Calu3 (cell line): ENCODE measurements at regions not wholly inside any gene's neighbourhood (a gene's known extent, or its start where the extent isn't known, plus 50 kb on each side); places are given as distances from the start of the nearest gene placed in this dataset.
A peak's percentile ranks its signal among the peaks of the same experiment; 100 is the strongest.

Experiments used
- BruUV-seq: library from RNA; stranded (reverse); fragments of 400-500 nt; replicated peaks from 2 replicates; lab custom pipeline; 2021; lab: Mats Ljungman, UMichigan
- CTCF ChIA-PET: fragments of 300-600 bp; sonication (Branson Sonifier 250); formaldehyde crosslinking; loops from one replicate; lab custom pipeline; 2022; ENCODE audit warnings: antibody characterized with exemption; lab: Charles Lee
- DNase-seq: peaks from one replicate; pipeline ENCODE4 v3.0.0; 2022
- H3K27ac Mint-ChIP-seq: one replicate; pipeline ENCODE4 v1.8.0; 2022; ENCODE audit warnings: mixed read lengths; ENCODE audit not compliant: unreplicated experiment
- H3K27me3 Mint-ChIP-seq: one replicate; pipeline ENCODE4 v1.8.0; 2022; ENCODE audit warnings: mixed read lengths; ENCODE audit not compliant: unreplicated experiment
- H3K36me3 Mint-ChIP-seq: one replicate; pipeline ENCODE4 v1.8.0; 2022; ENCODE audit warnings: mild to moderate bottlenecking, moderate library complexity, mixed read lengths; ENCODE audit not compliant: insufficient read depth, unreplicated experiment
- H3K4me1 Mint-ChIP-seq: one replicate; pipeline ENCODE4 v1.8.0; 2022; ENCODE audit warnings: mild to moderate bottlenecking, low read depth, mixed read lengths; ENCODE audit not compliant: unreplicated experiment
- H3K4me3 Mint-ChIP-seq: one replicate; pipeline ENCODE4 v1.8.0; 2022; ENCODE audit warnings: mild to moderate bottlenecking, low read depth, moderate library complexity, mixed read lengths; ENCODE audit not compliant: unreplicated experiment
- H3K9me3 Mint-ChIP-seq: one replicate; pipeline ENCODE4 v1.8.0; 2022; ENCODE audit warnings: low read depth, mixed read lengths; ENCODE audit not compliant: unreplicated experiment
- intact Hi-C: fragments of 100-400 bp; cut with micrococcal nuclease; formaldehyde crosslinking; loops from one replicate; pipeline ENCODE4 v1.10.0; 2022; ENCODE audit not compliant: unreplicated experiment
- TF ChIP-seq, protein P1 (sequence below): fragments of 200-600 bp; IDR thresholded peaks from one replicate; pipeline ENCODE4 v1.8.0; 2022; ENCODE audit warnings: antibody characterized with exemption; ENCODE audit not compliant: unreplicated experiment

DNA sequence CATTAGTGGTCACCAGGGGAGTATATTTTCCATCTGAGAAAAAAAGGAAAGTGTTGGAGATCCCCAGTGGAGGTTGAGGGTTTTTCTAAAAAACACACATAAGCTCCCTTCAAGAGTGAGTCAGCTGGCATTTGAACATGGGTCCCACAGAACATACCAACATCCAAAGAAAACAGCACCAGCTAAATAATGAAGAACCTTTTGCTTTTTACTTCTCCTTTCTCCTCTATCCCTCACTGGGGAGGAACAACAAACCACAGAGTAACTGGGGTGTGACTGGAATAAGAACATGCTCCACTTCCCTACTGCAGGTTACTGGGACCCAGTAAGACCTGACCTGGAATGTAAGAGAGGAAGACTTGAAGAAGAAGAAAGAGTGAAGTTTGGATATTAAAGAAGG lies 56.5 kb upstream of the RAPH1 start:
- DNase-seq, result no peak
- TF ChIP-seq, protein P1, sequence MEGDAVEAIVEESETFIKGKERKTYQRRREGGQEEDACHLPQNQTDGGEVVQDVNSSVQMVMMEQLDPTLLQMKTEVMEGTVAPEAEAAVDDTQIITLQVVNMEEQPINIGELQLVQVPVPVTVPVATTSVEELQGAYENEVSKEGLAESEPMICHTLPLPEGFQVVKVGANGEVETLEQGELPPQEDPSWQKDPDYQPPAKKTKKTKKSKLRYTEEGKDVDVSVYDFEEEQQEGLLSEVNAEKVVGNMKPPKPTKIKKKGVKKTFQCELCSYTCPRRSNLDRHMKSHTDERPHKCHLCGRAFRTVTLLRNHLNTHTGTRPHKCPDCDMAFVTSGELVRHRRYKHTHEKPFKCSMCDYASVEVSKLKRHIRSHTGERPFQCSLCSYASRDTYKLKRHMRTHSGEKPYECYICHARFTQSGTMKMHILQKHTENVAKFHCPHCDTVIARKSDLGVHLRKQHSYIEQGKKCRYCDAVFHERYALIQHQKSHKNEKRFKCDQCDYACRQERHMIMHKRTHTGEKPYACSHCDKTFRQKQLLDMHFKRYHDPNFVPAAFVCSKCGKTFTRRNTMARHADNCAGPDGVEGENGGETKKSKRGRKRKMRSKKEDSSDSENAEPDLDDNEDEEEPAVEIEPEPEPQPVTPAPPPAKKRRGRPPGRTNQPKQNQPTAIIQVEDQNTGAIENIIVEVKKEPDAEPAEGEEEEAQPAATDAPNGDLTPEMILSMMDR, result no peak
- Mint-ChIP-seq H3K4me1 (peaks cover 24% of the 10 kb centered on the region), H3K9me3 (no peaks in the 10 kb centered on the region), H3K27me3 (no peaks in the 10 kb centered on the region), H3K36me3 (peaks cover 5% of the 10 kb centered on the region), H3K27ac (no peak overlapping the region), H3K4me3 (no peak overlapping the region)
- intact Hi-C loops, result no loop called here
- no TSS peak for BruUV-seq
- CTCF ChIA-PET, result no interaction called here

DNA sequence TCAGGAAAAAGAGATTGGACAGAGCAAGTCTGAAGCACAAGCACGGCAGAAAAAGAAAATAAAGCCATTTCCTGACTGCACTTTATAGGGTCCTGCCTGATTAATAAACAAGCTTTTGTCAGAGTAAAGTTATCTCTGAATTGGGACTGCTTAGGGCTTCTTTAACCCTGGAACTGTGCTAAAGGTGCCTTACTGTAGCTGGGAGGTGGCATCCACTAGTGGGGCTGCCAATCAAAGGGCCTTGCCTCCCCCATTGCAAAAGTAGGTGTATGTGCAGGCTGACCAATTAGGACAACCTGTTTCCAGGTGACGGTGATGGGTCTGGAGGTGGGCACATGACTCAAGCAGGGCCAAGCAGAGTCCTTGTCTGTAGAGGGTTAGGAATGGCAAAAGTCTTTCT lies 57.4 kb upstream of the RAPH1 start:
- no peaks in the 10 kb centered on the region for H3K9me3 Mint-ChIP-seq
- DNase-seq, result no peak
- peaks cover 5% of the 10 kb centered on the region for H3K36me3 Mint-ChIP-seq
- H3K27me3 Mint-ChIP-seq, result no peaks in the 10 kb centered on the region
- no TSS peak for BruUV-seq
- TF ChIP-seq, protein P1, result no peak
- no peak overlapping the region for H3K4me3 Mint-ChIP-seq
- no peak overlapping the region for H3K27ac Mint-ChIP-seq
- peaks cover 29% of the 10 kb centered on the region for H3K4me1 Mint-ChIP-seq
- intact Hi-C loops, result no loop called here
- CTCF ChIA-PET, result no interaction called here

DNA sequence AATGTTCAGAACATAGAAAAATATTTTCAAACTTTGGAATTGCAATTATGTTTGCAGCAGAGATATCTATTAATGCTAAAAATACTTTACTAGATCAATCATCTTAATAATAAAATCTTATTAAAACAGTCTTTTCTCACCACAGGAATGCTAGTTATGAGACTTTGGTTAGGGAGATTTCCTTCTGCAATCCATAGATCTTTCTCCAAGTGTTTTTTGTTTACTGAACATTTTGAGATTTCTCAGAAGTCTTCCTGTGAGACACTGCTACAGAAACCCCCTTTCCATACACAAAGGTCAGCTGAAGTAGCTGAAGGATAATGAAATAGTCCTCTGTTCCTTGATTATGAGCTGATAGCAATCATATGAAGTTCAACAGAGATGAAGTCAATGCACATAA lies 59.4 kb upstream of the RAPH1 start:
- DNase-seq, result no peak
- Mint-ChIP-seq H3K9me3 (no peaks in the 10 kb centered on the region), H3K27me3 (no peaks in the 10 kb centered on the region), H3K4me3 (no peak overlapping the region), H3K36me3 (peaks cover 5% of the 10 kb centered on the region), H3K4me1 (peaks cover 29% of the 10 kb centered on the region), H3K27ac (peak overlapping the region; percentile 53)
- CTCF ChIA-PET, result interaction anchor here (1.1 kb wide), 1 partner anchor 21 kb away, joined by 3 read pairs; no protein-coding TSS in a partner anchor
- intact Hi-C loops, result no loop called here
- TF ChIP-seq, protein P1, result no peak
- BruUV-seq, result no TSS peak

DNA sequence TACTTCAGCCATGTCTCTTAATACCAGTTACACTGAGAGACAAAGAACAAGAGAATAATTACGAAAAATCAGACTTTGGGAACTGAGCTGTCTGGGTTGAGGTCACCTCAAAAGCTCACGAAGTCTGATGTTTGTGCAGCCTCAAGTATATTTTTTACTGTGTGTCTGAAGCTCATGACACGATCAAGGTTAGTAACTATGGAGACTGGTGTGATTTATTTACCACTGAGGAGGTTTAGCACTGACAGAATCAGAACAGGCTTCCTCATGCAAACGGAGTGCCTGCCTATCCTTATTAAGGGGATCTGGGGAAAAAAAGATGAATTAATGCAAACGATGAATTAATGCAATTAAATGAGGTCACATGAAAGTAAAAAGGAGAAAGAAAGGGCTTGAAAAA lies 61.1 kb upstream of the RAPH1 start:
- intact Hi-C loops, result no loop called here

More for the DNA sequence above, 61.1 kb upstream of the RAPH1 start:
- CTCF ChIA-PET, result interaction anchor here (0.7 kb wide), 1 partner anchor 129 kb away, joined by 5 read pairs; no protein-coding TSS in a partner anchor
- DNase-seq, result no peak
- BruUV-seq, result no TSS peak
- no peaks in the 10 kb centered on the region for H3K27me3 Mint-ChIP-seq
- no peaks in the 10 kb centered on the region for H3K9me3 Mint-ChIP-seq
- no peak overlapping the region for H3K4me3 Mint-ChIP-seq
- no peak overlapping the region for H3K27ac Mint-ChIP-seq
- H3K36me3 Mint-ChIP-seq, result no peaks in the 10 kb centered on the region
- TF ChIP-seq, protein P1, result no peak
- H3K4me1 Mint-ChIP-seq, result peaks cover 29% of the 10 kb centered on the region
